A549 (cell line): ENCODE measurements at regions not wholly inside any gene's neighbourhood (a gene's known extent, or its start where the extent isn't known, plus 50 kb on each side); places are given as distances from the start of the nearest gene placed in this dataset.

Experiments
- ATAC-seq, 2 experiments: fragments of 200-7000 bp in 1 of 2; fragments of >200 bp in 1 of 2; cut with Nextera tagmentation in 1 of 2; cut with Tn5 transposase in 1 of 2; 3 replicates each; pipeline versions ENCODE4 v1.8.0 to v1.9.1; 2018 to 2020; ENCODE audit warnings: mild to moderate bottlenecking in 1 of 2, moderate library complexity in 1 of 2
- CTCF ChIA-PET: fragments of 300-600 bp; sonication (Branson Sonifier 250); formaldehyde crosslinking; extraction: SDS; loops from one replicate; lab custom pipeline; 2021; ENCODE audit warnings: antibody characterized with exemption, inconsistent platforms; lab: Yijun Ruan, JAX
- POLR2A ChIA-PET: fragments of 350-600 bp; formaldehyde crosslinking; extraction: SDS; loops from one replicate; lab custom pipeline; 2021; ENCODE audit warnings: antibody characterized with exemption, inconsistent platforms; lab: Yijun Ruan, JAX
- DNase-seq, 2 experiments: peaks; one replicate each; pipeline versions ENCODE4 v3.0.0 to v3.0.0-alpha.2; 2011 to 2016; ENCODE audit warnings: low read depth in 1 of 2, low spot score in 1 of 2
- FAIRE-seq: peaks from 2 replicates; lab custom pipeline; 2011; peaks lifted over from hg19 to GRCh38; lab: Jason Lieb, UNC
- H3K27ac ChIP-seq, 2 experiments: fragments of >200 bp; sonication (Bioruptor Twin); formaldehyde crosslinking; 3 replicates each; pipeline ENCODE4 v1.5.1; 2016 to 2017
- H3K4me1 ChIP-seq: fragments of >200 bp; sonication (Bioruptor Twin); formaldehyde crosslinking; 3 replicates; pipeline ENCODE4 v1.6.1; 2016
- H3K4me2 ChIP-seq: fragments of >200 bp; sonication (Bioruptor Twin); formaldehyde crosslinking; 3 replicates; pipeline ENCODE4 v1.6.1; 2016
- H3K4me3 ChIP-seq: fragments of >200 bp; sonication (Bioruptor Twin); formaldehyde crosslinking; 3 replicates; pipeline ENCODE4 v1.5.1; 2016
- H3K9me3 ChIP-seq: fragments of >200 bp; sonication (Bioruptor Twin); formaldehyde crosslinking; 3 replicates; pipeline ENCODE4 v1.6.1; 2016
- ATOH8 ChIP-seq: fragments of 250-450 bp; sonication (Bioruptor Pico); IDR thresholded peaks from 2 replicates; pipeline ENCODE4 v1.5.0; 2020; ENCODE audit warnings: low read depth, mild to moderate bottlenecking, moderate library complexity
- CBX2 ChIP-seq: fragments of 200-600 bp; sonication (generic); IDR thresholded peaks from 2 replicates; pipeline ENCODE4 v1.6.1; 2016; ENCODE audit warnings: low read depth, mild to moderate bottlenecking, borderline replicate concordance
- CHD4 ChIP-seq: fragments of 200-600 bp; sonication (generic); IDR thresholded peaks from 2 replicates; pipeline ENCODE4 v1.6.1; 2016; ENCODE audit warnings: antibody characterized with exemption, mild to moderate bottlenecking, borderline replicate concordance
- EHF ChIP-seq: fragments of 250-450 bp; sonication (Bioruptor Pico); IDR thresholded peaks from 2 replicates; pipeline ENCODE4 v1.5.0; 2020; ENCODE audit warnings: mild to moderate bottlenecking
- EHMT2 ChIP-seq: fragments of 200-600 bp; sonication (generic); IDR thresholded peaks from 2 replicates; pipeline ENCODE4 v1.6.1; 2016; ENCODE audit warnings: antibody characterized with exemption, low read depth, mild to moderate bottlenecking, moderate library complexity
- EP300 ChIP-seq, 2 experiments: fragments of >200 bp; sonication (Bioruptor Twin); formaldehyde crosslinking; IDR thresholded peaks; 2 replicates in 1 of 2; 3 replicates in 1 of 2; pipeline ENCODE4 v1.6.1; 2016 to 2017
- FOXS1 ChIP-seq: fragments of 250-450 bp; sonication (Bioruptor Pico); IDR thresholded peaks from 2 replicates; pipeline ENCODE4 v1.5.0; 2020; ENCODE audit warnings: mild to moderate bottlenecking, moderate library complexity
- HDAC2 ChIP-seq: fragments of 200-600 bp; sonication (generic); IDR thresholded peaks from 2 replicates; pipeline ENCODE4 v1.6.1; 2016
- HMGXB4 ChIP-seq: fragments of 250-450 bp; sonication (Bioruptor Pico); IDR thresholded peaks from 2 replicates; pipeline ENCODE4 v1.5.0; 2021; ENCODE audit warnings: mild to moderate bottlenecking, moderate library complexity, borderline replicate concordance
- HOXB13 ChIP-seq: fragments of 250-450 bp; sonication (Bioruptor Pico); IDR thresholded peaks from 2 replicates; pipeline ENCODE4 v1.5.0; 2020; ENCODE audit warnings: low read depth, mild to moderate bottlenecking, moderate library complexity
- HOXB5 ChIP-seq: fragments of 250-450 bp; sonication (Bioruptor Pico); IDR thresholded peaks from 2 replicates; pipeline ENCODE4 v1.5.0; 2020; ENCODE audit warnings: mild to moderate bottlenecking, moderate library complexity
- JUN ChIP-seq, 2 experiments: fragments of >200 bp; sonication (Bioruptor Twin); formaldehyde crosslinking; IDR thresholded peaks; 2 replicates in 1 of 2; 3 replicates in 1 of 2; pipeline ENCODE4 v1.6.1; 2016 to 2017
- MAZ ChIP-seq: fragments of 150-350 bp; IDR thresholded peaks from 2 replicates; pipeline ENCODE4 v1.6.1; 2014; ENCODE audit warnings: antibody characterized with exemption, low read depth, low read length, borderline replicate concordance
- NFE2L2 ChIP-seq: fragments of 150-350 bp; conservative IDR thresholded peaks from 2 replicates; pipeline ENCODE4 v1.6.1; 2014; ENCODE audit warnings: low read length
- NPAS2 ChIP-seq: fragments of 250-450 bp; sonication (Bioruptor Pico); IDR thresholded peaks from 2 replicates; pipeline ENCODE4 v1.8.0; 2022; ENCODE audit warnings: mild to moderate bottlenecking, moderate library complexity, borderline replicate concordance
- NR3C1 ChIP-seq: fragments of >200 bp; sonication (Bioruptor Twin); formaldehyde crosslinking; IDR thresholded peaks from 3 replicates; pipeline ENCODE4 v1.6.1; 2017
- POLR2A ChIP-seq: IDR thresholded peaks from 2 replicates; pipeline ENCODE4 v1.6.1; 2012; ENCODE audit warnings: mild to moderate bottlenecking, low read length
- RAD21 ChIP-seq, 2 experiments: fragments of >200 bp in 1 of 2; sonication (Bioruptor Twin) in 1 of 2; formaldehyde crosslinking in 1 of 2; IDR thresholded peaks in 1 of 2; conservative IDR thresholded peaks in 1 of 2; 2 replicates in 1 of 2; 3 replicates in 1 of 2; pipeline ENCODE4 v1.6.1; 2012 to 2018; ENCODE audit warnings: inconsistent platforms in 1 of 2
- REST ChIP-seq: fragments of 200-600 bp; sonication (generic); IDR thresholded peaks from 2 replicates; pipeline ENCODE4 v1.6.1; 2016; ENCODE audit warnings: antibody characterized with exemption, mild to moderate bottlenecking, moderate library complexity
- RNF2 ChIP-seq: fragments of 200-600 bp; sonication (generic); IDR thresholded peaks from 2 replicates; pipeline ENCODE4 v1.6.1; 2016; ENCODE audit warnings: low read depth, mild to moderate bottlenecking, antibody characterized with exemption, moderate library complexity, borderline replicate concordance
- SREBF2 ChIP-seq: fragments of 450-650 bp; IDR thresholded peaks from 2 replicates; pipeline ENCODE4 v1.6.1; 2014; ENCODE audit warnings: mild to moderate bottlenecking, moderate library complexity
- ZNF302 ChIP-seq: fragments of 250-450 bp; sonication (Bioruptor Pico); IDR thresholded peaks from 2 replicates; pipeline ENCODE4 v1.9.0; 2021; ENCODE audit warnings: inconsistent platforms, mild to moderate bottlenecking, moderate library complexity
- WGBS: methylation state at CpG from one replicate; pipeline ENCODE4 v1.1.6; 2017; ENCODE audit errors: missing lambda C conversion rate; 5-methylcytosine and 5-hydroxymethylcytosine counted together
- TF ChIP-seq, protein P1 (sequence below): fragments of >200 bp; sonication (Bioruptor Twin); formaldehyde crosslinking; IDR thresholded peaks from 3 replicates; pipeline ENCODE4 v1.5.1; 2016
- TF ChIP-seq, protein P2 (sequence below): IDR thresholded peaks from 2 replicates; pipeline ENCODE4 v1.6.1; 2012
- TF ChIP-seq, protein P3 (sequence below): IDR thresholded peaks from 2 replicates; pipeline ENCODE4 v1.6.1; 2012
- TF ChIP-seq, protein P4 (sequence below): fragments of >200 bp; sonication (Bioruptor Twin); formaldehyde crosslinking; IDR thresholded peaks from 3 replicates; pipeline ENCODE4 v1.6.1; 2016
- TF ChIP-seq, protein P5 (sequence below): fragments of 150-350 bp; IDR thresholded peaks from 2 replicates; pipeline ENCODE4 v1.6.1; 2014; ENCODE audit warnings: low read depth, mild to moderate bottlenecking, low read length

GRCh38 chr11:19526119-19526518 is 186.5 kb upstream of the NAV2 start:
- no peak for TF ChIP-seq SREBF2
- TF ChIP-seq HDAC2, result no peak
- TF ChIP-seq NPAS2 (CRISPR knock-in tag), result no peak
- no peak for TF ChIP-seq MAZ
- TF ChIP-seq, protein P1, sequence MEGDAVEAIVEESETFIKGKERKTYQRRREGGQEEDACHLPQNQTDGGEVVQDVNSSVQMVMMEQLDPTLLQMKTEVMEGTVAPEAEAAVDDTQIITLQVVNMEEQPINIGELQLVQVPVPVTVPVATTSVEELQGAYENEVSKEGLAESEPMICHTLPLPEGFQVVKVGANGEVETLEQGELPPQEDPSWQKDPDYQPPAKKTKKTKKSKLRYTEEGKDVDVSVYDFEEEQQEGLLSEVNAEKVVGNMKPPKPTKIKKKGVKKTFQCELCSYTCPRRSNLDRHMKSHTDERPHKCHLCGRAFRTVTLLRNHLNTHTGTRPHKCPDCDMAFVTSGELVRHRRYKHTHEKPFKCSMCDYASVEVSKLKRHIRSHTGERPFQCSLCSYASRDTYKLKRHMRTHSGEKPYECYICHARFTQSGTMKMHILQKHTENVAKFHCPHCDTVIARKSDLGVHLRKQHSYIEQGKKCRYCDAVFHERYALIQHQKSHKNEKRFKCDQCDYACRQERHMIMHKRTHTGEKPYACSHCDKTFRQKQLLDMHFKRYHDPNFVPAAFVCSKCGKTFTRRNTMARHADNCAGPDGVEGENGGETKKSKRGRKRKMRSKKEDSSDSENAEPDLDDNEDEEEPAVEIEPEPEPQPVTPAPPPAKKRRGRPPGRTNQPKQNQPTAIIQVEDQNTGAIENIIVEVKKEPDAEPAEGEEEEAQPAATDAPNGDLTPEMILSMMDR, result no peak
- TF ChIP-seq, protein P2, sequence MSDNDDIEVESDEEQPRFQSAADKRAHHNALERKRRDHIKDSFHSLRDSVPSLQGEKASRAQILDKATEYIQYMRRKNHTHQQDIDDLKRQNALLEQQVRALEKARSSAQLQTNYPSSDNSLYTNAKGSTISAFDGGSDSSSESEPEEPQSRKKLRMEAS, result no peak
- no peak for TF ChIP-seq NFE2L2
- no peak for TF ChIP-seq CBX2
- TF ChIP-seq POLR2A, result no peak
- TF ChIP-seq, protein P3, sequence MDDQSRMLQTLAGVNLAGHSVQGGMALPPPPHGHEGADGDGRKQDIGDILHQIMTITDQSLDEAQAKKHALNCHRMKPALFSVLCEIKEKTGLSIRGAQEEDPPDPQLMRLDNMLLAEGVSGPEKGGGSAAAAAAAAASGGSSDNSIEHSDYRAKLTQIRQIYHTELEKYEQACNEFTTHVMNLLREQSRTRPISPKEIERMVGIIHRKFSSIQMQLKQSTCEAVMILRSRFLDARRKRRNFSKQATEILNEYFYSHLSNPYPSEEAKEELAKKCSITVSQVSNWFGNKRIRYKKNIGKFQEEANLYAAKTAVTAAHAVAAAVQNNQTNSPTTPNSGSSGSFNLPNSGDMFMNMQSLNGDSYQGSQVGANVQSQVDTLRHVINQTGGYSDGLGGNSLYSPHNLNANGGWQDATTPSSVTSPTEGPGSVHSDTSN, result no peak
- no peak for TF ChIP-seq EP300 (IDR thresholded peaks at IDR 0.05)
- no peak for TF ChIP-seq EHMT2
- TF ChIP-seq HMGXB4 (CRISPR knock-in tag), result no peak
- TF ChIP-seq NR3C1, result no peak
- TF ChIP-seq JUN (IDR thresholded peaks at IDR 0.05), result no peak
- TF ChIP-seq HOXB5, result no peak
- TF ChIP-seq CHD4, result no peak
- TF ChIP-seq EHF, result no peak
- TF ChIP-seq ATOH8 (CRISPR knock-in tag), result no peak
- TF ChIP-seq, all 56 proteins: peak for 0
- no peak overlapping the region for H3K4me3 ChIP-seq
- 58% methylated on average over 2 of the region's 2 CpGs for WGBS
- no peak overlapping the region for H3K4me2 ChIP-seq
- FAIRE-seq (no peak), DNase-seq (no peak), ATAC-seq (no peak)
- no peak overlapping the region for H3K27ac ChIP-seq
- no peaks in the 10 kb centered on the region for H3K9me3 ChIP-seq
- ChIA-PET POLR2A (no interaction called here), CTCF (interaction anchor here (1.5 to 1.9 kb wide), 2 partner anchors 28 to 180 kb away, joined by 3 to 5 read pairs; no protein-coding TSS in a partner anchor)
- H3K4me1 ChIP-seq, result peaks cover 3% of the 10 kb centered on the region; the same call in 1 of the 3 replicates

DNA sequence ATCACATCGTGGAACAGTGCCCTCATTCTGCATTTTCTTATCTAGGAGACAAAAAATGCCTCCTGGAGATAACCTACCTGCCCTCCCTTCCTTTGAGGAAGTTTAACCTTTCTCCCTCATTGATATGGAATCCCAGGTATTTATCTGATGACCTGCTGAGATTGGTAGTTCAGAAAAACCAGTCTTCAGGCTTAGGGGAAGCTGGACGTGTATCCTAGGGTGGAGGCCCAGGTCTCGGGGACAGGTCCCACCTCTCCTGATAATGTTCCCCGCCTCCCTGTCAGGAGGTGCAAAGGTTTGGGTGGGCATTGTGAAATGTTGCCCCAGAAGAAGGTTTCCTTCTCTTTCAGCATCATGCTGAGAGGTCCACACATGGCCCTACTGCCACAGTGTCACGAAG is 186.9 kb upstream of the NAV2 start:
- DNase-seq, result no peak
- CTCF ChIA-PET, result interaction anchor here (1.5 to 1.9 kb wide), 2 partner anchors 28 to 179 kb away, joined by 3 to 5 read pairs; no protein-coding TSS in a partner anchor
- 61% methylated on average over 5 of the region's 5 CpGs for WGBS
- Histone ChIP-seq H3K27ac (no peak overlapping the region), H3K9me3 (no peaks in the 10 kb centered on the region), H3K4me1 (peaks cover 3% of the 10 kb centered on the region; the same call in 1 of the 3 replicates), H3K4me2 (no peak overlapping the region), H3K4me3 (no peak overlapping the region)
- no peak for ATAC-seq
- POLR2A ChIA-PET, result no interaction called here
- no peak for FAIRE-seq
- TF ChIP-seq RAD21 (conservative IDR thresholded peaks at IDR 0.05 in 1 of 2, IDR thresholded peaks at IDR 0.05 in 1 of 2), result no peak
- TF ChIP-seq, protein P4, sequence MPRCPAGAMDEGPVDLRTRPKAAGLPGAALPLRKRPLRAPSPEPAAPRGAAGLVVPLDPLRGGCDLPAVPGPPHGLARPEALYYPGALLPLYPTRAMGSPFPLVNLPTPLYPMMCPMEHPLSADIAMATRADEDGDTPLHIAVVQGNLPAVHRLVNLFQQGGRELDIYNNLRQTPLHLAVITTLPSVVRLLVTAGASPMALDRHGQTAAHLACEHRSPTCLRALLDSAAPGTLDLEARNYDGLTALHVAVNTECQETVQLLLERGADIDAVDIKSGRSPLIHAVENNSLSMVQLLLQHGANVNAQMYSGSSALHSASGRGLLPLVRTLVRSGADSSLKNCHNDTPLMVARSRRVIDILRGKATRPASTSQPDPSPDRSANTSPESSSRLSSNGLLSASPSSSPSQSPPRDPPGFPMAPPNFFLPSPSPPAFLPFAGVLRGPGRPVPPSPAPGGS, result no peak
- no peak for TF ChIP-seq REST
- TF ChIP-seq RNF2, result no peak
- TF ChIP-seq ZNF302 (CRISPR knock-in tag), result no peak
- TF ChIP-seq CHD4, result no peak
- TF ChIP-seq, protein P5, sequence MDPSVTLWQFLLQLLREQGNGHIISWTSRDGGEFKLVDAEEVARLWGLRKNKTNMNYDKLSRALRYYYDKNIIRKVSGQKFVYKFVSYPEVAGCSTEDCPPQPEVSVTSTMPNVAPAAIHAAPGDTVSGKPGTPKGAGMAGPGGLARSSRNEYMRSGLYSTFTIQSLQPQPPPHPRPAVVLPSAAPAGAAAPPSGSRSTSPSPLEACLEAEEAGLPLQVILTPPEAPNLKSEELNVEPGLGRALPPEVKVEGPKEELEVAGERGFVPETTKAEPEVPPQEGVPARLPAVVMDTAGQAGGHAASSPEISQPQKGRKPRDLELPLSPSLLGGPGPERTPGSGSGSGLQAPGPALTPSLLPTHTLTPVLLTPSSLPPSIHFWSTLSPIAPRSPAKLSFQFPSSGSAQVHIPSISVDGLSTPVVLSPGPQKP, result no peak
- TF ChIP-seq FOXS1 (CRISPR knock-in tag), result no peak
- TF ChIP-seq HOXB13, result no peak
